ENCODE measurements at regions not wholly inside any gene's neighbourhood (a gene's known extent, or its start where the extent isn't known, plus 50 kb on each side); places are given as distances from the start of the nearest gene placed in this dataset.

- TF ChIP-seq CTCF (conservative IDR thresholded peaks at IDR 0.05 in 1 of 2, IDR thresholded peaks at IDR 0.05 in 1 of 2; ENCODE audit: extremely low read depth in 1 of 2, insufficient read depth in 1 of 2, low read depth in 1 of 2, low read length in 2 of 2) = no peak
- no peak for TF ChIP-seq EZH2 (IDR thresholded peaks at IDR 0.05; ENCODE audit: borderline replicate concordance, low read length)
Measured at GRCh38 chr11:27874998-27875830, 175.0 kb upstream of the BDNF start.
